Left colon (tissue), 2 donors: ENCODE measurements at regions not wholly inside any gene's neighbourhood (a gene's known extent, or its start where the extent isn't known, plus 50 kb on each side); places are given as distances from the start of the nearest gene placed in this dataset.
A peak's percentile ranks its signal among the peaks of the same experiment; 100 is the strongest.

Source experiments
- ATAC-seq: fragments of 200-7000 bp; cut with Tn5 transposase; one replicate; pipeline ENCODE4 v1.9.1; 2020; ENCODE audit warnings: mild to moderate bottlenecking, moderate library complexity
- DNase-seq, 2 donors: peaks; one replicate each; pipeline ENCODE4 v3.0.0-alpha.2; 2020
- intact Hi-C, 2 donors: fragments of 100-400 bp; cut with DNase I in 1 of 2; cut with micrococcal nuclease in 1 of 2; formaldehyde crosslinking; loops; one replicate each; pipeline versions ENCODE4 v1.11.2 to v1.14.0; 2022; cut with DNase I, micrococcal nuclease
- donor health status: DM: no; HTN: no; CAD: no.
- donor health status: DM: yes; HTN: yes; CAD: no.

GRCh38 chr4:19752599-19752998, 499.1 kb upstream of the SLIT2 start:
- DNase-seq: no peak
- ATAC-seq: no peak
- intact Hi-C loops: no loop called here

- intact Hi-C loops: no loop called here
- DNase-seq: peak in 1 of 2 donors; percentile 7
- no peak for ATAC-seq
Observed at GRCh38 chr4:19748519-19749479, 502.9 kb upstream of the SLIT2 start.

- ATAC-seq: no peak
- intact Hi-C loops: no loop called here
- no peak for DNase-seq
Observed at GRCh38 chr4:19746377-19746776, 505.3 kb upstream of the SLIT2 start.

GRCh38 chr4:19743115-19743638, 508.5 kb upstream of the SLIT2 start:
- ATAC-seq (no peak), DNase-seq (no peak)
- intact Hi-C loops: no loop called here

GRCh38 chr4:19739101-19739651, 512.5 kb upstream of the SLIT2 start:
- DNase-seq: no peak
- no peak for ATAC-seq
- intact Hi-C loops: no loop called here

DNA sequence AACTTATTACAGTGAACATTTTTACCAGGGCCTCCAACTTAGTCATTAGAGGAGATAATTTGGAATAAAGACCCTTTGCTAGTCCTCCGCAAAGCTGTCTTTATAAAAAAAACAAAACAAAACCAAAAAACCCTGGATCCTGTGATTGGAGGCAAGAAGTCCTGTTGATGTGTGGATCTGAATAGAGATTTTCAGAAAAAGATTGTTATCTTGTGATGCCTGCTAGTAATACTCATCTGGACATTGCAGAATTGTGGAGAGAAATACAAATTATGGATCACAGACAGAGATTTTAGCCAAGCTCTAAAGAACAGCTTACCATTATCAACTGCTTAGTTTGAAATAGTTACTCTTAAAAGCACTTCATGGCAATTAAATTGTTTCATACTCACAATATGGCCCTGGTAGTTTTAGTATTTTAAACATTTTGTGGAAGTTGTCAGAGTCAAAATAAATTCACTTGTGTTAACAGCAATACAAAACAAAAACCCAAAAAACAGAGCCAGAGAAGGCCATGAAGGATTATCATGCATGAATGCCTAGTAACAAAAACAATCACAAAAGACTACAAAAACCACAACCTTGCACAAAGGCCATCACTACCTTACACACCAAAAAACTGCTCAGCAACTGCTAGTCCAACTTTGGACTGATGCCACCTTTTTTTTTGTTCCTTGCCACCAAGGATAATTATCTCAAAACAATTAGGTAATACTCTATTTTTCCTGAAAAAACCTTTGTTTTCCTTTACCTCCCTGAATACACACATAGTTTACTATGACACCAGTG, 514.5 kb upstream of the SLIT2 start:
- ATAC-seq: no peak
- intact Hi-C loops: no loop called here
- DNase-seq: no peak

- intact Hi-C loops: no loop called here
- ATAC-seq (no peak), DNase-seq (no peak)
Observed at GRCh38 chr4:19735012-19735411, 516.7 kb upstream of the SLIT2 start.

DNA sequence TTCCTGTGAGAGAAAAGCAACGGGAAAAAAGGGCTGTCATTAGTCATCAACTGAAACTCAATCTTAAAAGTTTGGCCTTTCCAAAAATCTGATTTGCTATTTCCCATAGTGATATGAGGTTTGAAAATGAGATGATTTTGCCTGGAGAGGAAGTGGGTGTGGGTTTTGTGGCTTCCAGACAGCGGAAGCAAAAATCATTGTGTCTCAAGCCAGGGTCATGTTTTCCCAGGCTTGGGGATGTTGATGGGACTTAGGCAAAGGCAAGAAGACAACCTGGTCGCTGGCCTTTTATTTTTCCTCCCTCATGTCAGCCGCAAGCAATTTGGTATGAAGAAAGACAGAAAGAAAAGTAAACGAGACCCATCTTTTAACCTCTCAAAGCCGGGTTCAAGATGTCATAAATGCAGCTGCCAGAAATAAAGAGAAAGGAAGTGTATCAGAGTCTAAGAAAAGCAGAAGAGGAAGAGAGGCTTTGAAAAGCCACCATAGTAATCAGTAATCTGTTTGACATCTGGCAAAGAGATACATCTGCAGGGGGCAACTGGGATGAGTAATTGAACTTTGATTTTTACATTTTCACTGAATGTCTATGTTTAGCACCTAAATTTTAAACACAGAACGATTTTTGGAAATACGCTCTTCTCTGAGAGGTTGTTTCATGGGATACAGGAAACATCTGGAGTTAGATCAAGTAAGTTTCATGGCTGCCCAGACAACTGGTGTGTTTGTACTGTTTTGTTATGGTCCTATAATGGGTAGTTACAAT, 521.6 kb upstream of the SLIT2 start:
- ATAC-seq (no peak), DNase-seq (no peak)
- intact Hi-C loops: no loop called here

DNA sequence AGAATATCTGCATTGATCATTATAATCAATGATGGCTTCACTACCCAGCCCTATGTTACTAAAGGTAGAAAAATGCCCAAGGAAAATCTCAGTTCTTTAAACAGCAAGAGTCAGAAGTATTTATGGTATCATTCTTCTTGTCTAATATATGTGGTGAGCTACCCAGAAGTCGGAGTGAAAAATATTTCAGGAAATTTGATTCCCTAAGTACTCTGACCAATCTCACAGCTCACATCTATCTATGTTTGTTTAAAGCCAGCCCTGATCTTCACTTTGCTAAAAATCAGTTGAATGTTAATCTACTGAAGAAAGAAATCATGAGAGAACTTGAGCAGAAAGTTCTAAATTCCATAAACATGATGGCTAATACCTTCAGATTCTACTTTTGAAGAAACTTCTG, 522.9 kb upstream of the SLIT2 start:
- DNase-seq (no peak), ATAC-seq (no peak)
- intact Hi-C loops: no loop called here

GRCh38 chr4:19727141-19727540, 524.6 kb upstream of the SLIT2 start:
- DNase-seq (no peak), ATAC-seq (no peak)
- intact Hi-C loops: no loop called here

DNA sequence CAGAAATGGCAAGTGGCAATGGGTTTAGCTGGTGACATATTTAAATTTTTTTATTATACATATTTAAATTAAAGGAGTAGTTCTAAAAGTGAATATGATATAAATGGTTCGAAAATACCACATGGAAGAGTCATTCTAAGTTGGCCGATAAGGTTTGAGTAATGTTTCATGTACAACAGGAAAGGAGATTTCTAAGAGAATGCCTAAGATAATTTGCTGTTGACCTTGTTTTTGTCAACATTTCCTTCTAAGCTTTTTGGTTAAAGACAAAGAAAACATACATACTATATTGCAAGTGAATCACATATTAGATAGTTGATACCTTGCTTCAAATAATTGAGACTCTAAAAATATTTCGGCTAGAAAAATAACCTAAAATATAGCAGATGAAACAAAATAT, 526.6 kb upstream of the SLIT2 start:
- DNase-seq (no peak), ATAC-seq (no peak)
- intact Hi-C loops: no loop called here

GRCh38 chr4:19722404-19722803, 529.3 kb upstream of the SLIT2 start:
- no peak for DNase-seq
- ATAC-seq: no peak
- intact Hi-C loops: no loop called here

DNA sequence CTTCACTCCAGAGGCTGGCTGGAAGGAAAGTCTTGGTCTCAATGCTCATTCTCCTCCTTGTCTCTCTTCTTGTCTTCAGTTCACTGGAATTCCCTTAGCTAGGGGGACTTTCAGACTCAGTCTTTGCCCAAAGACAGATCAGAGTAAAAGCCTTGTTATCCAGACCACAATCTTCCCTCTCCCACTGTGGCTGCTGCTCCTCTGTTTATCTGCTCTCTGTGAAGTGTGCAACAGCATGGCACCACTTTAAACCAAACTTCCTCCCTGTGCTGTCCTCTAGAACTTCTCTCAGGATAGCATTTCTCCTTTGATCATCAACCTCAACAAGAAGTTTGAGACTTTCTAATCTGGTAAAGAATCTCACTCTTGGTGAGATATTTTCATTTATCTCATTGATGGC, 530.1 kb upstream of the SLIT2 start:
- ATAC-seq: no peak
- no peak for DNase-seq
- intact Hi-C loops: no loop called here

GRCh38 chr4:19720610-19721009, 531.1 kb upstream of the SLIT2 start:
- intact Hi-C loops: no loop called here
- DNase-seq (no peak), ATAC-seq (no peak)

- intact Hi-C loops: no loop called here
- no peak for DNase-seq
- no peak for ATAC-seq
Observed at GRCh38 chr4:19720190-19720589, 531.5 kb upstream of the SLIT2 start.

GRCh38 chr4:19711871-19712270, 539.8 kb upstream of the SLIT2 start:
- ATAC-seq: no peak
- intact Hi-C loops: no loop called here
- no peak for DNase-seq

DNA sequence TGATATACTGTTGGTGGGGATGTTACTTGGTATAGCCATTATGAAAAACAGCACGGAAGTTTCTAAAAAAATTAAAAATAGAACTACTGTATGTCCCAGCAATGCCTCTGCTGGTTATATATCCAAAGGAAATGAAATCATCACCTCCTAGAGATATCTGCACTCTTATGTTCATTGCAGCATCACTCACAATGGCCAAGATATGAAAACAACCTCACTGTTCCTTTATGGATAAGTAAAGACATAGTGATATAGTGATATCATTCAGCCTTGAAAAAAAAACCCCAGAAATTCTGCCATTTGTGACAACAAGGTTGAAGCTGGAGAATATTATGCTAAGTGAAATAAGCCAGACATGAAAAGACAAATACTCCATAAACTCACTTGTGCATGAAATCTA, 543.8 kb upstream of the SLIT2 start:
- no peak for DNase-seq
- intact Hi-C loops: no loop called here
- ATAC-seq: no peak

GRCh38 chr4:19703391-19703790, 548.3 kb upstream of the SLIT2 start:
- DNase-seq (no peak), ATAC-seq (no peak)
- intact Hi-C loops: no loop called here

- intact Hi-C loops: no loop called here
- DNase-seq (no peak), ATAC-seq (no peak)
Observed at GRCh38 chr4:19700992-19701391, 550.7 kb upstream of the SLIT2 start.
